Stromal cell of bone marrow (primary cell): ENCODE measurements at regions not wholly inside any gene's neighbourhood (a gene's known extent, or its start where the extent isn't known, plus 50 kb on each side); places are given as distances from the start of the nearest gene placed in this dataset.

Source experiments
- DNase-seq: peaks from one replicate; pipeline ENCODE4 v3.0.0-alpha.2; 2012; ENCODE audit warnings: low read depth

GRCh38 chr20:47406849-47407682 is 50.6 kb upstream of the ZMYND8 start:
- no peak for DNase-seq

- DNase-seq, result no peak
These were observed 54.7 kb upstream of the ZMYND8 start for GRCh38 chr20:47411161-47411560.

GRCh38 chr20:47412083-47412482 is 55.6 kb upstream of the ZMYND8 start:
- DNase-seq, result no peak

- no peak for DNase-seq
These were observed 56.7 kb upstream of the ZMYND8 start for GRCh38 chr20:47413189-47413588.

GRCh38 chr20:47417245-47418068 is 61.0 kb upstream of the ZMYND8 start:
- DNase-seq, result no peak

GRCh38 chr20:47418069-47418757 is 61.7 kb upstream of the ZMYND8 start:
- DNase-seq, result no peak

GRCh38 chr20:47419953-47420514 is 63.5 kb upstream of the ZMYND8 start:
- no peak for DNase-seq

- no peak for DNase-seq
These were observed 64.6 kb upstream of the ZMYND8 start for GRCh38 chr20:47421076-47421475.

GRCh38 chr20:47423586-47423985 is 67.1 kb upstream of the ZMYND8 start:
- no peak for DNase-seq

- DNase-seq, result no peak
These were observed 70.6 kb upstream of the ZMYND8 start for GRCh38 chr20:47427067-47427466.

- DNase-seq, result no peak
These were observed 71.2 kb upstream of the ZMYND8 start for GRCh38 chr20:47427746-47428145.

- DNase-seq, result no peak
These were observed 71.7 kb upstream of the ZMYND8 start for GRCh38 chr20:47428164-47428563.

- DNase-seq, result no peak
These were observed 72.4 kb upstream of the ZMYND8 start for GRCh38 chr20:47428851-47429336.

- DNase-seq, result no peak
These were observed 72.3 kb upstream of the NCOA3 start for GRCh38 chr20:47429409-47429808.

- no peak for DNase-seq
These were observed 70.7 kb upstream of the NCOA3 start for GRCh38 chr20:47430862-47431588.

- DNase-seq, result no peak
These were observed 68.9 kb upstream of the NCOA3 start for GRCh38 chr20:47432834-47433210.

GRCh38 chr20:47434128-47434779 is 67.4 kb upstream of the NCOA3 start:
- peak; percentile 74 for DNase-seq

- no peak for DNase-seq
These were observed 63.0 kb upstream of the NCOA3 start for GRCh38 chr20:47438464-47439381.

GRCh38 chr20:47440857-47441773 is 60.6 kb upstream of the NCOA3 start:
- no peak for DNase-seq
